ENCODE measurements at regions not wholly inside any gene's neighbourhood (a gene's known extent, or its start where the extent isn't known, plus 50 kb on each side); places are given as distances from the start of the nearest gene placed in this dataset.

DNA sequence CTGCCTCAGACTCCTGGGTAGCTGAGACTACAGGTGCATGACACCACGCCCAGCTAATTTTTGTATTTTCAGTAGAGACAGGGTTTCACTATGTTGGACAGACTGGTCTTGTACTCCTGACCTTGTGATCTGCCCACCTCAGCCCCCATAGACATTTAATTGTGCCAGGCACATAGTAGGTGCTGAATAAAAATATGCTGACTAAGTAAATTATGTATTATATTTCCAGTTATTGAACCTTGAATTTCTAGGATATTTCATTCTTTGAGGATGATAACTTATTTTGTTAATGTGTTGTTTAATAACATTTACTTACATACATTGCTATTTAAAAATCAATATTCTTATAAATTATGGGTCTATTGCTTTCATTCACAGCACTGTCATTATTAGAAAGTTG, 190.4 kb upstream of the LRRTM4 start:
- TF ChIP-seq, protein P1, sequence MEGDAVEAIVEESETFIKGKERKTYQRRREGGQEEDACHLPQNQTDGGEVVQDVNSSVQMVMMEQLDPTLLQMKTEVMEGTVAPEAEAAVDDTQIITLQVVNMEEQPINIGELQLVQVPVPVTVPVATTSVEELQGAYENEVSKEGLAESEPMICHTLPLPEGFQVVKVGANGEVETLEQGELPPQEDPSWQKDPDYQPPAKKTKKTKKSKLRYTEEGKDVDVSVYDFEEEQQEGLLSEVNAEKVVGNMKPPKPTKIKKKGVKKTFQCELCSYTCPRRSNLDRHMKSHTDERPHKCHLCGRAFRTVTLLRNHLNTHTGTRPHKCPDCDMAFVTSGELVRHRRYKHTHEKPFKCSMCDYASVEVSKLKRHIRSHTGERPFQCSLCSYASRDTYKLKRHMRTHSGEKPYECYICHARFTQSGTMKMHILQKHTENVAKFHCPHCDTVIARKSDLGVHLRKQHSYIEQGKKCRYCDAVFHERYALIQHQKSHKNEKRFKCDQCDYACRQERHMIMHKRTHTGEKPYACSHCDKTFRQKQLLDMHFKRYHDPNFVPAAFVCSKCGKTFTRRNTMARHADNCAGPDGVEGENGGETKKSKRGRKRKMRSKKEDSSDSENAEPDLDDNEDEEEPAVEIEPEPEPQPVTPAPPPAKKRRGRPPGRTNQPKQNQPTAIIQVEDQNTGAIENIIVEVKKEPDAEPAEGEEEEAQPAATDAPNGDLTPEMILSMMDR (IDR thresholded peaks at IDR 0.05), result no peak
- TF ChIP-seq, protein P2, sequence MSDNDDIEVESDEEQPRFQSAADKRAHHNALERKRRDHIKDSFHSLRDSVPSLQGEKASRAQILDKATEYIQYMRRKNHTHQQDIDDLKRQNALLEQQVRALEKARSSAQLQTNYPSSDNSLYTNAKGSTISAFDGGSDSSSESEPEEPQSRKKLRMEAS (CRISPR knock-in tag; IDR thresholded peaks at IDR 0.05), result no peak
- no peak for TF ChIP-seq SP1 (CRISPR knock-in tag; conservative IDR thresholded peaks at IDR 0.05)
- no peak for TF ChIP-seq TEAD4 (CRISPR knock-in tag; IDR thresholded peaks at IDR 0.05)
- TF ChIP-seq, protein P3, sequence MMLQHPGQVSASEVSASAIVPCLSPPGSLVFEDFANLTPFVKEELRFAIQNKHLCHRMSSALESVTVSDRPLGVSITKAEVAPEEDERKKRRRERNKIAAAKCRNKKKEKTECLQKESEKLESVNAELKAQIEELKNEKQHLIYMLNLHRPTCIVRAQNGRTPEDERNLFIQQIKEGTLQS (CRISPR knock-in tag; conservative IDR thresholded peaks at IDR 0.05), result no peak
- TF ChIP-seq MYBL2 (CRISPR knock-in tag; IDR thresholded peaks at IDR 0.05), result no peak
- no peak for TF ChIP-seq IRF2 (CRISPR knock-in tag; IDR thresholded peaks at IDR 0.05; ENCODE audit: borderline replicate concordance, low read depth)
- TF ChIP-seq NFYB (CRISPR knock-in tag; conservative IDR thresholded peaks at IDR 0.05; ENCODE audit: low read depth), result no peak
